H1 (cell line): ENCODE measurements at regions not wholly inside any gene's neighbourhood (a gene's known extent, or its start where the extent isn't known, plus 50 kb on each side); places are given as distances from the start of the nearest gene placed in this dataset.

ENCODE experiments used
- CTCF ChIA-PET: fragments of 300-600 bp; sonication (Branson Sonifier 250); formaldehyde crosslinking; loops from one replicate; lab custom pipeline; 2021; ENCODE audit not compliant: partially characterized antibody; lab: Charles Lee
- POLR2A ChIA-PET: fragments of 300-600 bp; sonication (Branson Sonifier 250); formaldehyde crosslinking; loops from one replicate; lab custom pipeline; 2021; ENCODE audit warnings: inconsistent platforms; ENCODE audit not compliant: partially characterized antibody; lab: Charles Lee
- DNase-seq, 2 experiments: peaks; one replicate each; pipeline versions ENCODE4 v3.0.0 to v3.0.0-alpha.2; 2010 to 2022; ENCODE audit warnings: low spot score in 2 of 2, low read depth in 1 of 2, mixed read lengths in 1 of 2
- FAIRE-seq: peaks from 2 replicates; lab custom pipeline; 2011; peaks lifted over from hg19 to GRCh38; lab: Jason Lieb, UNC
- H2AFZ ChIP-seq: 2 replicates; pipeline ENCODE4 v1.8.1; 2012; ENCODE audit warnings: low read length, inconsistent platforms
- H2AK5ac ChIP-seq: 2 replicates; pipeline ENCODE4 v1.6.1; 2013; ENCODE audit warnings: low read depth, low read length
- H2BK120ac ChIP-seq: replicated peaks from 2 replicates; pipeline ENCODE3; 2013; ENCODE audit warnings: low read depth, low read length, inconsistent platforms
- H2BK12ac ChIP-seq: 2 replicates; pipeline ENCODE4 v1.6.1; 2013; ENCODE audit warnings: low read depth, low read length
- H2BK15ac ChIP-seq: 2 replicates; pipeline ENCODE4 v1.6.1; 2013; ENCODE audit warnings: low read length
- H2BK20ac ChIP-seq: 2 replicates; pipeline ENCODE4 v1.6.1; 2013; ENCODE audit warnings: low read length
- H2BK5ac ChIP-seq: 2 replicates; pipeline ENCODE4 v1.6.1; 2013; ENCODE audit warnings: low read depth, low read length
- H3K14ac ChIP-seq: 2 replicates; pipeline ENCODE4 v1.6.1; 2013; ENCODE audit warnings: inconsistent platforms; ENCODE audit not compliant: insufficient read length
- H3K18ac ChIP-seq: 2 replicates; pipeline ENCODE4 v1.6.1; 2013; ENCODE audit warnings: low read length; ENCODE audit errors: extremely low read depth
- H3K23ac ChIP-seq: 2 replicates; pipeline ENCODE4 v1.6.1; 2013; ENCODE audit warnings: inconsistent platforms; ENCODE audit not compliant: insufficient read length
- H3K23me2 ChIP-seq: 2 replicates; pipeline ENCODE4 v1.6.1; 2013; ENCODE audit warnings: low read depth, low read length
- H3K27ac ChIP-seq: 2 replicates; pipeline ENCODE4 v1.6.1; 2011; ENCODE audit warnings: low read depth, low read length, inconsistent platforms
- H3K27me3 ChIP-seq, 4 experiments: replicated peaks in 1 of 4; 1 replicate in 1 of 4; 2 replicates in 3 of 4; pipeline versions ENCODE4 v1.6.1 to v1.8.1; 2011 to 2013; ENCODE audit warnings: low read length in 3 of 4, mild to moderate bottlenecking in 3 of 4, inconsistent platforms in 2 of 4, mixed read lengths in 2 of 4, moderate library complexity in 1 of 4; ENCODE audit not compliant: control insufficient read depth in 3 of 4, insufficient read depth in 3 of 4; ENCODE audit errors: extremely low read depth in 1 of 4
- H3K36me3 ChIP-seq, 4 experiments: 2 replicates each; pipeline versions ENCODE4 v1.6.1 to v1.8.1; 2011 to 2013; ENCODE audit warnings: mild to moderate bottlenecking in 4 of 4, low read length in 3 of 4, moderate library complexity in 2 of 4, control low read depth in 1 of 4, inconsistent platforms in 1 of 4; ENCODE audit not compliant: insufficient read depth in 4 of 4, control insufficient read depth in 2 of 4
- H3K4ac ChIP-seq: replicated peaks from 2 replicates; pipeline ENCODE3; 2013; ENCODE audit warnings: low read length, low read depth, mixed read lengths, inconsistent platforms; ENCODE audit not compliant: insufficient read length
- H3K4me1 ChIP-seq, 4 experiments: replicated peaks in 1 of 4; 1 replicate in 1 of 4; 2 replicates in 3 of 4; pipeline versions ENCODE4 v1.6.1 to v1.8.1; 2011 to 2013; ENCODE audit warnings: low read length in 3 of 4, inconsistent platforms in 2 of 4, mixed read lengths in 1 of 4; ENCODE audit not compliant: insufficient read depth in 4 of 4, control insufficient read depth in 3 of 4
- H3K4me2 ChIP-seq, 2 experiments: 2 replicates each; pipeline versions ENCODE4 v1.6.1 to v1.8.1; 2011 to 2013; ENCODE audit warnings: low read depth in 2 of 2, low read length in 2 of 2, control low read depth in 1 of 2, inconsistent platforms in 1 of 2, mild to moderate bottlenecking in 1 of 2; ENCODE audit not compliant: insufficient read depth in 1 of 2
- H3K4me3 ChIP-seq, 4 experiments: fragments of 200-600, 300-600 bp in 1 of 4; sonication (generic), shearing (Covaris generic), sonication (Bioruptor Twin) in 1 of 4; 2 replicates each; pipeline versions ENCODE4 v1.5.1 to v1.8.1; 2011 to 2016; ENCODE audit warnings: low read length in 4 of 4, low read depth in 3 of 4, control low read depth in 2 of 4, inconsistent platforms in 2 of 4, mild to moderate bottlenecking in 2 of 4, mixed read lengths in 1 of 4, moderate library complexity in 1 of 4; ENCODE audit not compliant: insufficient read depth in 2 of 4; ENCODE audit errors: extremely low read depth in 1 of 4
- H3K56ac ChIP-seq: replicated peaks from 2 replicates; pipeline ENCODE3; 2013; ENCODE audit warnings: low read depth, mild to moderate bottlenecking, mixed read lengths, low read length, inconsistent platforms; ENCODE audit not compliant: insufficient read length
- H3K79me1 ChIP-seq: 2 replicates; pipeline ENCODE4 v1.6.1; 2013; ENCODE audit warnings: low read depth, low read length, control low read depth
- H3K79me2 ChIP-seq, 2 experiments: 2 replicates each; pipeline versions ENCODE4 v1.6.1 to v1.8.1; 2012 to 2013; ENCODE audit warnings: low read length in 2 of 2, mild to moderate bottlenecking in 2 of 2, inconsistent platforms in 1 of 2; ENCODE audit not compliant: insufficient read depth in 2 of 2, control insufficient read depth in 1 of 2
- H3K9ac ChIP-seq, 4 experiments: replicated peaks in 1 of 4; 1 replicate in 1 of 4; 2 replicates in 3 of 4; pipeline versions ENCODE4 v1.6.1 to v1.8.1; 2011 to 2013; ENCODE audit warnings: low read depth in 3 of 4, low read length in 3 of 4, control low read depth in 2 of 4, mild to moderate bottlenecking in 2 of 4, moderate library complexity in 2 of 4, inconsistent platforms in 1 of 4; ENCODE audit errors: extremely low read depth in 1 of 4
- H3K9me3 ChIP-seq, 2 experiments: 2 replicates each; pipeline versions ENCODE4 v1.6.1 to v1.8.1; 2012 to 2013; ENCODE audit warnings: mild to moderate bottlenecking in 2 of 2, moderate library complexity in 2 of 2, control low read depth in 1 of 2, inconsistent platforms in 1 of 2, low read depth in 1 of 2, low read length in 1 of 2, mixed read lengths in 1 of 2; ENCODE audit not compliant: insufficient read depth in 2 of 2
- H4K20me1 ChIP-seq, 2 experiments: replicated peaks in 1 of 2; 2 replicates each; pipeline versions ENCODE3 to v1.8.1; 2011 to 2013; ENCODE audit warnings: inconsistent platforms in 2 of 2, low read length in 2 of 2, mild to moderate bottlenecking in 1 of 2; ENCODE audit not compliant: insufficient read depth in 2 of 2, control insufficient read depth in 1 of 2
- H4K5ac ChIP-seq: 2 replicates; pipeline ENCODE4 v1.6.1; 2013; ENCODE audit warnings: low read length, low read depth, mixed read lengths, inconsistent platforms; ENCODE audit not compliant: insufficient read length
- H4K8ac ChIP-seq: 2 replicates; pipeline ENCODE4 v1.8.0; 2013; ENCODE audit warnings: mild to moderate bottlenecking, moderate library complexity, low read length, inconsistent platforms; ENCODE audit not compliant: insufficient read depth; ENCODE audit errors: extremely low read depth
- H4K91ac ChIP-seq: replicated peaks from 2 replicates; pipeline ENCODE3; 2013; ENCODE audit warnings: low read length, mixed read lengths, inconsistent platforms; ENCODE audit not compliant: insufficient read length
- ASH2L ChIP-seq: fragments of 200-600, 300-600 bp; sonication (generic); IDR thresholded peaks from one replicate; pipeline ENCODE4 v1.7.1; 2017; ENCODE audit warnings: low read length
- BRCA1 ChIP-seq: IDR thresholded peaks from 2 replicates; pipeline ENCODE4 v1.6.1; 2012; ENCODE audit warnings: low read depth, low read length, improper control_type of control experiment
- CREB1 ChIP-seq: IDR thresholded peaks from 2 replicates; pipeline ENCODE4 v1.6.1; 2012; ENCODE audit warnings: inconsistent platforms
- POLR2A ChIP-seq, 2 experiments: IDR thresholded peaks; 1 replicate in 1 of 2; 2 replicates in 1 of 2; pipeline ENCODE4 v1.6.1; 2011; ENCODE audit warnings: low read depth in 2 of 2, low read length in 2 of 2, mild to moderate bottlenecking in 2 of 2; ENCODE audit errors: control extremely low read depth in 1 of 2
- RAD21 ChIP-seq, 2 experiments: IDR thresholded peaks in 1 of 2; conservative IDR thresholded peaks in 1 of 2; 2 replicates each; pipeline ENCODE4 v1.6.1; 2011; ENCODE audit warnings: low read depth in 2 of 2, low read length in 2 of 2, improper control_type of control experiment in 1 of 2, inconsistent platforms in 1 of 2, mild to moderate bottlenecking in 1 of 2, moderate library complexity in 1 of 2
- RBBP5 ChIP-seq: IDR thresholded peaks from 2 replicates; pipeline ENCODE4 v1.7.1; 2012; ENCODE audit warnings: low read depth, mild to moderate bottlenecking, inconsistent platforms, low read length, moderate library complexity, borderline replicate concordance
- RFX5 ChIP-seq: IDR thresholded peaks from 2 replicates; pipeline ENCODE4 v1.6.1; 2011; ENCODE audit warnings: low read depth, low read length, improper control_type of control experiment, borderline replicate concordance
- SIX5 ChIP-seq: IDR thresholded peaks from 2 replicates; pipeline ENCODE4 v1.6.1; 2011; ENCODE audit warnings: mild to moderate bottlenecking, low read depth, low read length
- TAF7 ChIP-seq: optimal IDR thresholded peaks from 2 replicates; pipeline ENCODE3; 2011; ENCODE audit warnings: low read depth, mild to moderate bottlenecking, inconsistent platforms, low read length, moderate library complexity, borderline replicate concordance
- TEAD4 ChIP-seq: IDR thresholded peaks from 2 replicates; pipeline ENCODE4 v1.6.1; 2012; ENCODE audit warnings: low read depth, low read length, inconsistent platforms, mixed read lengths
- USF2 ChIP-seq: IDR thresholded peaks from 2 replicates; pipeline ENCODE4 v1.6.1; 2011; ENCODE audit warnings: low read length, improper control_type of control experiment
- WGBS, 2 experiments: shearing (Covaris generic) in 1 of 2; methylation state at CpG; one replicate each; pipeline versions ENCODE4 v1.1.6 to v1.1.7; 2013 to 2015; ENCODE audit warnings: low lambda C conversion rate in 2 of 2, mixed read lengths in 2 of 2, inconsistent platforms in 1 of 2, low coverage in 1 of 2, missing lambda C conversion rate in 1 of 2; ENCODE audit not compliant: insufficient replicate concordance in 2 of 2, insufficient coverage in 1 of 2, insufficient read length in 1 of 2; ENCODE audit errors: extremely low coverage in 1 of 2, missing lambda C conversion rate in 1 of 2; 5-methylcytosine and 5-hydroxymethylcytosine counted together

- CTCF ChIA-PET = interaction anchor here (1.5 kb wide), 1 partner anchor 109 kb away, joined by 3 read pairs; the partner anchor contains the start of gene NEDD9
- no peak overlapping the region for H2AFZ ChIP-seq
Measured at GRCh38 chr6:11341303-11341702, 108.8 kb upstream of the NEDD9 start.

More at GRCh38 chr6:11341303-11341702, 108.8 kb upstream of the NEDD9 start:
- Histone ChIP-seq H2BK5ac (no peak overlapping the region), H3K9me3 (no peaks in the 10 kb centered on the region), H3K14ac (no peak overlapping the region), H3K23me2 (no peaks in the 10 kb centered on the region), H2BK20ac (no peak overlapping the region), H3K79me2 (no peaks in the 10 kb centered on the region), H3K23ac (no peak overlapping the region), H4K20me1 (no peaks in the 10 kb centered on the region), H3K27me3 (no peaks in the 10 kb centered on the region), H4K5ac (no peak overlapping the region), H3K4me1 (no peaks in the 10 kb centered on the region), H2AK5ac (no peak overlapping the region), H4K8ac (no peak overlapping the region), H3K36me3 (no peaks in the 10 kb centered on the region), H4K91ac (no peak overlapping the region), H3K18ac (no peak overlapping the region), H2BK120ac (no peak overlapping the region), H2BK15ac (no peak overlapping the region), H3K4me3 (no peak overlapping the region), H3K27ac (no peak overlapping the region), H3K4ac (no peak overlapping the region), H3K9ac (no peak overlapping the region), H2BK12ac (no peak overlapping the region), H3K4me2 (no peak overlapping the region), H3K56ac (no peak overlapping the region), H3K79me1 (no peaks in the 10 kb centered on the region)
- FAIRE-seq (no peak), DNase-seq (no peak)
- POLR2A ChIA-PET = no interaction called here
- WGBS, 2 experiments = 85% methylated on average over 3 of the region's 3 CpGs; no CpG with 5 or more reads in 1 of the 2 experiments
- TF ChIP-seq BRCA1 (no peak), RBBP5 (no peak), USF2 (no peak), POLR2A (IDR thresholded peaks at IDR 0.05; ENCODE audit: control extremely low read depth in 1 of 2, low read depth in 2 of 2, low read length in 2 of 2) (no peak), TEAD4 (no peak), TAF7 (no peak), SIX5 (no peak), RAD21 (IDR thresholded peaks at IDR 0.05 in 1 of 2, conservative IDR thresholded peaks at IDR 0.05 in 1 of 2; ENCODE audit: low read depth in 2 of 2, low read length in 2 of 2) (no peak), CREB1 (no peak), ASH2L (no peak), RFX5 (no peak)
